ENCODE measurements at regions not wholly inside any gene's neighbourhood (a gene's known extent, or its start where the extent isn't known, plus 50 kb on each side); places are given as distances from the start of the nearest gene placed in this dataset.

- DNase-seq: no peak
- no peak for TF ChIP-seq CTCF (IDR thresholded peaks at IDR 0.05; ENCODE audit: partially characterized antibody, unreplicated experiment)
- Mint-ChIP-seq H3K4me3 (ENCODE audit: unreplicated experiment) (no peak overlapping the region), H3K9me3 (ENCODE audit: unreplicated experiment) (no peaks in the 10 kb centered on the region), H3K27me3 (ENCODE audit: unreplicated experiment) (no peaks in the 10 kb centered on the region), H3K4me1 (ENCODE audit: low read depth, unreplicated experiment) (no peaks in the 10 kb centered on the region), H3K36me3 (ENCODE audit: unreplicated experiment) (no peaks in the 10 kb centered on the region), H3K27ac (ENCODE audit: unreplicated experiment) (no peak overlapping the region)
These were observed 190.3 kb downstream of the KIF2B start for GRCh38 chr17:54013072-54013471.

GRCh38 chr17:54015734-54016133 lies 193.0 kb downstream of the KIF2B start:
- Mint-ChIP-seq H3K4me1 (ENCODE audit: low read depth, unreplicated experiment) (no peaks in the 10 kb centered on the region), H3K9me3 (ENCODE audit: unreplicated experiment) (no peaks in the 10 kb centered on the region), H3K36me3 (ENCODE audit: unreplicated experiment) (no peaks in the 10 kb centered on the region), H3K27ac (ENCODE audit: unreplicated experiment) (no peak overlapping the region), H3K4me3 (ENCODE audit: unreplicated experiment) (no peak overlapping the region), H3K27me3 (ENCODE audit: unreplicated experiment) (no peaks in the 10 kb centered on the region)
- DNase-seq: no peak
- no peak for TF ChIP-seq CTCF (IDR thresholded peaks at IDR 0.05; ENCODE audit: partially characterized antibody, unreplicated experiment)

DNA sequence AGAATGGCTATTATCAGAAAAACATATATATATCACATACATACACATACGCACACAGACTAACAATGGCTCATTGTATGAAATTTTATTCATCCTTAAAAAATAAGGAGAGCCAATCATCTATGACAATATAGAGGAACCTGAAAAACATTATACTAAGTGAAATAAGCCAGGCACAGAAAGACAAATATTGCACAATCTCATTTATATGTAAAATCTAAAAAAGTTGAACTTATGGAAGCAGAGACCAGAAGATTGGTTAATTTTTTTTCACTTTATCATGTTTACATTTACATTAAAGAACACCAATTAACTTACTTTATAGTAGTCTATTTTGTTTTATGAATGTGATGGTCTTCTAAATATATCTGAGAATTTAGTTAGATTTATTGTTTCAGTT lies 198.7 kb downstream of the KIF2B start:
- Mint-ChIP-seq H3K27me3 (ENCODE audit: unreplicated experiment) (no peaks in the 10 kb centered on the region), H3K27ac (ENCODE audit: unreplicated experiment) (no peak overlapping the region), H3K9me3 (ENCODE audit: unreplicated experiment) (no peaks in the 10 kb centered on the region), H3K4me3 (ENCODE audit: unreplicated experiment) (no peak overlapping the region), H3K36me3 (ENCODE audit: unreplicated experiment) (no peaks in the 10 kb centered on the region), H3K4me1 (ENCODE audit: low read depth, unreplicated experiment) (no peaks in the 10 kb centered on the region)
- TF ChIP-seq CTCF (IDR thresholded peaks at IDR 0.05; ENCODE audit: partially characterized antibody, unreplicated experiment): no peak
- no peak for DNase-seq

DNA sequence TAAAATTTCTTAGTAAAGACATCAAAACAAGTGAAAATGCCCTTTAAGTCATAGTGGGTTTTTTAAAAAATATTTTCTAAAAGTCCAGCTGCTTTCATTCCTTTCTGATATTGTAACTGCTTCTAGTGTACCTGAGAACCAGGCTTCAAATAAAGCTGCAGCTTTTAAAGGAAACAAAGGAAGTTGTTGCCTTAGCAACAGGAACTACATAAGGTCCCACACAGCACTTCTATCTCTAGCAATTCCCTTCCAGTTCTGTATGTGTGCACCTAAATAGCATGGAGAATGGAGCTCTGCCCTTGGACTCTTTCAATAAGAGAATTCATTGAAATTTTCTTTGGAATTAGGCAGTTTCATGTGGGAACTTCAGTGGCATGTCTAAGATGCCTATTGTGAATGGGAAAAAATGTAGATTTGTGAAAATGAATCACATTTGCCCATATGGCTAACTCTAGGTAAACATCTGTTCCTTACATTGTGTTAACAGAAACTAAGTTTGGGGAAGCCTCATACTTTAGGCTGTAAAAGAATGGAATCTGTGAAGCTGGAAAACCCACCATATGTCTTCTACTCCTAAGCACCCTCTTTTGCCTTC lies 206.4 kb downstream of the KIF2B start:
- TF ChIP-seq CTCF (IDR thresholded peaks at IDR 0.05; ENCODE audit: partially characterized antibody, unreplicated experiment): no peak
- Mint-ChIP-seq H3K9me3 (ENCODE audit: unreplicated experiment) (no peaks in the 10 kb centered on the region), H3K4me1 (ENCODE audit: low read depth, unreplicated experiment) (peaks cover 3% of the 10 kb centered on the region), H3K27me3 (ENCODE audit: unreplicated experiment) (no peaks in the 10 kb centered on the region), H3K27ac (ENCODE audit: unreplicated experiment) (no peak overlapping the region), H3K4me3 (ENCODE audit: unreplicated experiment) (no peak overlapping the region), H3K36me3 (ENCODE audit: unreplicated experiment) (no peaks in the 10 kb centered on the region)
- DNase-seq: no peak

DNA sequence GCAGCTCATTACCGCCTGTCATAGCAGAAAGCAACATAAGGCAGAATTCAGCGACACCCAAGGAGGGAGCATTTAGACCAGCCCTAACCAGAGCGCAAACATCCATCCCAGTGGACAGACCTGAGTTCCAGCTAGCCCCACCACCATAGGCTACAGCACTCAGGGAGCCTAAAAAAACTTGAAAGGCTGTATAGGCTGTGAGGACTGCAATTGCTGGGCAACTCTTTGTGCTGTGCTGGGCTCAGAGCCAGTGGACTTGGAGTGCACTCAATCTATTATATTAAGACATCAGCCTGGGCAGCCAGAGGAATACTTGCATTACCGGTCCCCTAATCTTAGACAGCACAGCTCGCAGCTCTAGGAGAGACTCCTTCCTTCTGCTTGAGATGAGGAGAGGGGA lies 207.3 kb downstream of the KIF2B start:
- no peak for TF ChIP-seq CTCF (IDR thresholded peaks at IDR 0.05; ENCODE audit: partially characterized antibody, unreplicated experiment)
- no peak overlapping the region for H3K27ac Mint-ChIP-seq (ENCODE audit: unreplicated experiment)
- H3K36me3 Mint-ChIP-seq (ENCODE audit: unreplicated experiment): no peaks in the 10 kb centered on the region
- H3K4me3 Mint-ChIP-seq (ENCODE audit: unreplicated experiment): no peak overlapping the region
- no peaks in the 10 kb centered on the region for H3K9me3 Mint-ChIP-seq (ENCODE audit: unreplicated experiment)
- H3K4me1 Mint-ChIP-seq (ENCODE audit: low read depth, unreplicated experiment): peaks cover 3% of the 10 kb centered on the region
- no peak for DNase-seq
- no peaks in the 10 kb centered on the region for H3K27me3 Mint-ChIP-seq (ENCODE audit: unreplicated experiment)
